Astrocyte (in vitro differentiated cells and primary cell): ENCODE measurements at regions not wholly inside any gene's neighbourhood (a gene's known extent, or its start where the extent isn't known, plus 50 kb on each side); places are given as distances from the start of the nearest gene placed in this dataset.
"Not testable (repeated sequence)": the region's sequence is repeated elsewhere in the genome, so short reads cannot be mapped to it uniquely, and the experiment has no call there.

Experiments used
- DNase-seq: peaks from one replicate; pipeline ENCODE4 v3.0.0-alpha.2; 2010; ENCODE audit warnings: low read depth
- FAIRE-seq: peaks from 2 replicates; lab custom pipeline; 2011; peaks lifted over from hg19 to GRCh38; lab: Jason Lieb, UNC
- H2AFZ ChIP-seq: 2 replicates; pipeline ENCODE4 v1.6.0; 2012; ENCODE audit warnings: low read depth, low read length, inconsistent platforms
- H3K27ac ChIP-seq: 2 replicates; pipeline ENCODE4 v1.5.1; 2011; ENCODE audit warnings: low read depth, low read length, inconsistent platforms
- H3K27me3 ChIP-seq: 2 replicates; pipeline ENCODE4 v1.6.0; 2011; ENCODE audit warnings: low read length, inconsistent platforms; ENCODE audit not compliant: insufficient read depth
- H3K36me3 ChIP-seq: 2 replicates; pipeline ENCODE4 v1.5.1; 2011; ENCODE audit warnings: low read length, inconsistent platforms; ENCODE audit not compliant: insufficient read depth
- H3K4me1 ChIP-seq: 2 replicates; pipeline ENCODE4 v1.5.1; 2011; ENCODE audit warnings: low read length, inconsistent platforms; ENCODE audit not compliant: insufficient read depth
- H3K4me2 ChIP-seq: 2 replicates; pipeline ENCODE4 v1.6.0; 2012; ENCODE audit warnings: low read length, inconsistent platforms
- H3K4me3 ChIP-seq: 2 replicates; pipeline ENCODE4 v1.5.1; 2011; ENCODE audit warnings: low read depth, mild to moderate bottlenecking, low read length, inconsistent platforms; ENCODE audit not compliant: insufficient read depth
- H3K79me2 ChIP-seq: 2 replicates; pipeline ENCODE4 v1.6.0; 2012; ENCODE audit warnings: mild to moderate bottlenecking, low read length, inconsistent platforms; ENCODE audit not compliant: insufficient read depth
- H3K9ac ChIP-seq: 2 replicates; pipeline ENCODE4 v1.6.0; 2012; ENCODE audit warnings: mild to moderate bottlenecking, low read length, inconsistent platforms
- H3K9me3 ChIP-seq: 2 replicates; pipeline ENCODE4 v1.5.1; 2012; ENCODE audit warnings: low read depth, mild to moderate bottlenecking, low read length, inconsistent platforms; ENCODE audit not compliant: insufficient read depth
- H4K20me1 ChIP-seq: 2 replicates; pipeline ENCODE4 v1.6.0; 2012; ENCODE audit warnings: low read length, inconsistent platforms; ENCODE audit not compliant: insufficient read depth
- H3K27ac Mint-ChIP-seq: one replicate; pipeline ENCODE4 v1.8.0; 2021; ENCODE audit warnings: mild to moderate bottlenecking, mixed read lengths; ENCODE audit not compliant: unreplicated experiment
- H3K27me3 Mint-ChIP-seq: one replicate; pipeline ENCODE4 v1.8.0; 2021; ENCODE audit warnings: low read depth, mixed read lengths; ENCODE audit not compliant: unreplicated experiment
- H3K36me3 Mint-ChIP-seq: one replicate; pipeline ENCODE4 v1.8.0; 2021; ENCODE audit warnings: low read depth, mixed read lengths; ENCODE audit not compliant: unreplicated experiment
- H3K4me1 Mint-ChIP-seq: one replicate; pipeline ENCODE4 v1.8.0; 2021; ENCODE audit warnings: low read depth, mixed read lengths; ENCODE audit not compliant: unreplicated experiment
- H3K4me3 Mint-ChIP-seq: one replicate; pipeline ENCODE4 v1.8.0; 2021; ENCODE audit warnings: mild to moderate bottlenecking, moderate library complexity, mixed read lengths; ENCODE audit not compliant: unreplicated experiment
- H3K9me3 Mint-ChIP-seq: one replicate; pipeline ENCODE4 v1.8.0; 2021; ENCODE audit warnings: mild to moderate bottlenecking, mixed read lengths; ENCODE audit not compliant: unreplicated experiment

DNA sequence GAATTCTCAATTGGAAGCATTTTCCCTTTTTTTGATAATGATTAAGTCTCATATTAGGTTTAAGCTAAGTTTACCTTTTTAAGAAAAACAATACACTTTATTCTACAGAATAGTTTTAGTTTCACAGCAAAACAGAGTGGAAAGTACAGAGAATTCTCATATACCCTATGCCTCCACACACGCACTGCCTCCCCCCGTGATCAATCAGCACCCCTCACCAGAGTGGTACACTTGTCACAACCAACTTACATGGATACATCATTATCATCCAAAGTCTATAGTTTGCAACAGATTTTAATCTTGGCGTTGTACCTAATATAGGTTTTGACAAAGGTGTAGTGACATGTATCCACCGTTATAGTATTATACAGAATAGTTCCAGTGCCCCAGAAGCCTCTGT, 326.5 kb downstream of the CNTNAP3B start:
- H3K79me2 ChIP-seq, H3K36me3 ChIP-seq, H3K9me3 ChIP-seq, DNase-seq, H4K20me1 ChIP-seq, H3K27me3 Mint-ChIP-seq, H3K4me1 Mint-ChIP-seq, H3K9ac ChIP-seq, H3K4me1 ChIP-seq, H3K27ac ChIP-seq, H3K27ac Mint-ChIP-seq, H2AFZ ChIP-seq, H3K9me3 Mint-ChIP-seq, H3K4me3 ChIP-seq, H3K4me3 Mint-ChIP-seq, H3K36me3 Mint-ChIP-seq, H3K4me2 ChIP-seq, FAIRE-seq, H3K27me3 ChIP-seq: not testable (repeated sequence)

DNA sequence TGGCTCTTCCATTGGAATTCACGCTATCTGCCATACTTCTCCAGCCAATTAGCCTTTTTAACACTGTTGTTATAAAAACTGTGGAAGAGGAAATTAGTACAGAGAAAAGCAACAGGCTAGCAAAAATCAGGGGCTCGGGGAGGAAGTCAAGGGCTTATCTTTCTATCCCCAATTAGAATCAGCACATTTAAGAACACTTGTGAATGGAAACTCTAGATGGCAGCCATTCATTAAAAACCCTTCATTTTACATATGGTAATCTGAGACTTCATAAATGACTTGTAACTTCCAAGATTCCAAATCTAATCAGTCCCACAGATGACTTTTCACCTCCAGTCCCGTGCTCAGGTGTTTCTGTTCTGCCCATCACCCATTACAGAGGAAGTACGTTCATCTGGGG, 330.5 kb downstream of the CNTNAP3B start:
- H3K4me1 ChIP-seq, H3K27ac ChIP-seq, H3K9me3 ChIP-seq, H3K9me3 Mint-ChIP-seq, H3K4me1 Mint-ChIP-seq, H3K79me2 ChIP-seq, H3K36me3 Mint-ChIP-seq, H3K4me3 Mint-ChIP-seq, H3K4me3 ChIP-seq, H3K36me3 ChIP-seq, H3K4me2 ChIP-seq, H4K20me1 ChIP-seq, H3K27ac Mint-ChIP-seq, H3K27me3 ChIP-seq, H3K9ac ChIP-seq, H3K27me3 Mint-ChIP-seq, H2AFZ ChIP-seq, FAIRE-seq: not testable (repeated sequence)
- DNase-seq = peak; percentile 5

DNA sequence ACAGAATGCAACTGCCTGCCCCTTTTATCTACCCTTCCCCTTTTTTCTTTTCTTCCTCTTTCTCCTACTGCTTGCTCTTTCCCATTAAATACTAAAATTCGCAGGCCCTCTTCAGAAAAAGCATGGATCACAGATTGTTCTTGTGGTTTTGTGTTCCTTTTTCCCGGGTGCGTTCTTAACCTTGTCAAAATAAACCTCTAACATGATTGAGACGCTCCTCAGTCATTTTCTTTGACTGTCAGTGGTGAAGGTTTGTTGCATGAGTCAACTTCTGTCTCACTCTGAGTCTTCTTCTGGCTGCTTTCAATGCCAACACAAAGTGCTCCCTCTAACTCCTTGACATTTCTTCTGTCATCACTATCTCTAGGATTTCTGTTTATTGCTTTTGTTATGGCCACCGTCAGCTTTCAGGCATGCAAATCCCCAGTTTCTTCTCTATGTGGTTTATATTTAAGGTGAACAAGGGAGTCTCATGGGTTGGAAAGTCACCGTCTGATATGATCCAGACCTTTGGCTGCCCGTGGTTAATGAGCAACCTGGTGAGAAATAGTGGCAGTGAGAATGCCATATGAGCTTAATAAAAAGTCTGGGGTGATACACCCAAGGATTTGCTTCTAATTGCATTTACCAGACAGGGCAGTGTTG, 338.4 kb downstream of the CNTNAP3B start:
- H3K9me3 ChIP-seq, H3K4me3 Mint-ChIP-seq, H3K9me3 Mint-ChIP-seq, H3K79me2 ChIP-seq, H2AFZ ChIP-seq, H3K27ac ChIP-seq, H3K4me1 ChIP-seq, H3K27me3 Mint-ChIP-seq, H3K9ac ChIP-seq, H3K4me3 ChIP-seq, H3K4me1 Mint-ChIP-seq, H3K36me3 Mint-ChIP-seq, H3K36me3 ChIP-seq, H4K20me1 ChIP-seq, FAIRE-seq, H3K27me3 ChIP-seq: not testable (repeated sequence)
- H3K4me2 ChIP-seq = peak overlapping the region; percentile 58
- peak; percentile 25 for DNase-seq
- H3K27ac Mint-ChIP-seq = peak overlapping the region; percentile 60

DNA sequence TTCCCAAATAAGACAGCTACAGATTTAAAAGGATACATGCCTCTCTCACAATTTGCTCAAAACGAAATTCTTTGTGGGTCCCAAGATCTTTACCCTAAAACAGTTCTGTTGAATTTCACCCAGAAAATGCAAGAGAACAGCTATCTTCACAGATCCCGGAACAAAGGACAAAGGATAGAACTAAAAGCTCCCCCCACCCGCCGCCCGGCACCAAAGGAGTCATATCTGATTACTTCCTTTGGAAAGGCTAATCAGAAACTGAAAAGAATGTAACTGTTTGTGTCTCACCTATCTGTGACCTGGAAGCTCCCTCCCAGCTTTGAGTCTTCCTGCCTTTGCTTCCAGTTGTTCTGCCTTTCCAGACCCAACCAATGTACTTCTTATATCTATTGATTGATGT, 339.2 kb downstream of the CNTNAP3B start:
- H3K36me3 ChIP-seq, H3K27ac Mint-ChIP-seq, H3K79me2 ChIP-seq: not testable (repeated sequence)

DNA sequence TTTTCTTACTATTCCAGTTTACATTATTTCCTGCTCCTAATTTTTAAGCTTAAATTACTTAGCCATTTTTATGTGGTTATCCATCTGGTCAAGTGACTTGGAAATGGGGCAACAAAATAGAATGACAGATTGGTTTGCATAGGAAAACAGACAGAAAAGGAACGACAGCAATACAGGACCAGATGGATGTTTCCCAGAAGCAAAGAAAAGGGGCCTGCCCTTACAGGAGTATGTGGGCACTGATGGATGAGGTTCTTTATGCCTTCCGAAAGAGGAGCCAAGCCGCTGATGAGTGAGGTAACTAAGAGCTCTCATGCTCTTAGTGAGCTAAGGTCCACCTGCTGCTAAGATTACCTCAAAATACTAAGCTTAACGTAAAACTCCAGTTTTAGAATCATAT, 339.8 kb downstream of the CNTNAP3B start:
- not testable (repeated sequence) for H3K4me2 ChIP-seq, H3K27ac Mint-ChIP-seq, H3K27ac ChIP-seq, FAIRE-seq, H3K9me3 ChIP-seq, H2AFZ ChIP-seq, H3K4me3 Mint-ChIP-seq, H4K20me1 ChIP-seq, H3K79me2 ChIP-seq, H3K4me3 ChIP-seq, DNase-seq, H3K27me3 Mint-ChIP-seq, H3K9me3 Mint-ChIP-seq, H3K4me1 ChIP-seq, H3K36me3 ChIP-seq, H3K4me1 Mint-ChIP-seq, H3K27me3 ChIP-seq, H3K9ac ChIP-seq, H3K36me3 Mint-ChIP-seq

More for the DNA sequence above, 339.2 kb downstream of the CNTNAP3B start:
- H3K27me3 ChIP-seq, FAIRE-seq, H2AFZ ChIP-seq, H3K36me3 Mint-ChIP-seq, DNase-seq, H4K20me1 ChIP-seq, H3K4me3 ChIP-seq, H3K9me3 ChIP-seq, H3K9me3 Mint-ChIP-seq, H3K4me1 ChIP-seq, H3K4me3 Mint-ChIP-seq, H3K4me2 ChIP-seq, H3K4me1 Mint-ChIP-seq, H3K27me3 Mint-ChIP-seq, H3K9ac ChIP-seq, H3K27ac ChIP-seq: not testable (repeated sequence)

DNA sequence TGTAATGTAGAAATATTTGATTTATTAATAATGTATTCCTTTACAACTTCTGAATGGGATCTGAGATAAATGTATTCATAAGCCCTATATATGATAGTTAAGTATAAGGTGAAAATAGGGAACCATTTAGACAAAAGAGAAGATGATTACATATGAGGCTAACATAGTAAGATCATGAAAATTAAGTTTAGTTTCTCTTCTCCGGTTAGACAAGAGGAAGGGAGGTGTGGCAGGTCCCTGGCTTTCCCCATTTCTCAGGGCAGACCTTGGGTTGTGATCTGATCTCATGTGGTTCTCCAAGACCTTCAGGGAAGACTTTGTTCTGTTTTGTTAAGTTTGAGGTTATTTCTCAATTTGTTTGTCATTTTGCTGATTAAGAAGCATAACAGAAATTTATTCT, 341.3 kb downstream of the CNTNAP3B start:
- H3K27me3 ChIP-seq, H3K9ac ChIP-seq, FAIRE-seq, H3K27me3 Mint-ChIP-seq, H4K20me1 ChIP-seq, H3K9me3 ChIP-seq, H3K27ac ChIP-seq, H3K79me2 ChIP-seq, H3K36me3 Mint-ChIP-seq, H3K36me3 ChIP-seq, H2AFZ ChIP-seq, H3K4me2 ChIP-seq, DNase-seq, H3K4me1 Mint-ChIP-seq, H3K4me3 Mint-ChIP-seq, H3K4me1 ChIP-seq, H3K27ac Mint-ChIP-seq, H3K9me3 Mint-ChIP-seq, H3K4me3 ChIP-seq: not testable (repeated sequence)
